ENCODE measurements at regions not wholly inside any gene's neighbourhood (a gene's known extent, or its start where the extent isn't known, plus 50 kb on each side); places are given as distances from the start of the nearest gene placed in this dataset.

- DNase-seq, result no peak
- 23% methylated on average over 7 of the region's 7 CpGs for WGBS (ENCODE audit: low lambda C conversion rate)
- H3K4me2 ChIP-seq, result no peak overlapping the region
These were observed 123.4 kb downstream of the ESM1 start for GRCh38 chr5:54862036-54862435.

More at GRCh38 chr5:54862036-54862435, 123.4 kb downstream of the ESM1 start:
- Histone ChIP-seq H3K9me2 (no peaks in the 10 kb centered on the region), H2AFZ (ENCODE audit: low read depth) (no peak overlapping the region), H3F3A (replicated peaks; ENCODE audit: insufficient read depth) (peaks cover 4% of the 10 kb centered on the region), H3K27me3 (ENCODE audit: insufficient read depth) (peaks cover 21% of the 10 kb centered on the region; the same call in 1 of the 2 replicates), H3K4me1 (ENCODE audit: control insufficient read depth in 1 of 2, insufficient read depth in 2 of 2, low read depth in 1 of 2, low read length in 1 of 2) (no peaks in the 10 kb centered on the region; a peak in 1 of 4 replicates), H3K9ac (no peak overlapping the region), H3K79me2 (ENCODE audit: insufficient read depth) (no peaks in the 10 kb centered on the region), H3K36me3 (replicated peaks in 1 of 2; ENCODE audit: control insufficient read depth in 1 of 2, insufficient read depth in 2 of 2, low read length in 1 of 2) (no peaks in the 10 kb centered on the region), H3K4me3 (ENCODE audit: low read depth in 2 of 2, low read length in 1 of 2) (no peak overlapping the region), H3K9me3 (no peaks in the 10 kb centered on the region), H4K20me1 (ENCODE audit: insufficient read depth) (no peaks in the 10 kb centered on the region), H3K27ac (ENCODE audit: low read depth in 2 of 2, low read length in 1 of 2) (no peak overlapping the region)
- TF ChIP-seq NFIC (IDR thresholded peaks at IDR 0.05; ENCODE audit: borderline replicate concordance), result no peak
- no peak for TF ChIP-seq ZBTB33 (IDR thresholded peaks at IDR 0.05; ENCODE audit: borderline replicate concordance, low read depth)
- TF ChIP-seq USF2 (IDR thresholded peaks at IDR 0.05; ENCODE audit: borderline replicate concordance, low read depth, low read length), result no peak
- no peak for TF ChIP-seq RAD21 (IDR thresholded peaks at IDR 0.05; ENCODE audit: low read length)
- TF ChIP-seq YY1 (IDR thresholded peaks at IDR 0.05; ENCODE audit: low read depth), result no peak
- TF ChIP-seq JUND (IDR thresholded peaks at IDR 0.05), result no peak
- no peak for TF ChIP-seq TEAD4 (IDR thresholded peaks at IDR 0.05; ENCODE audit: borderline replicate concordance, insufficient read depth)
- TF ChIP-seq TCF12 (IDR thresholded peaks at IDR 0.05), result no peak
- no peak for TF ChIP-seq FOXJ3 (CRISPR knock-in tag; IDR thresholded peaks at IDR 0.05)
- TF ChIP-seq PBX3 (IDR thresholded peaks at IDR 0.05), result no peak
- no peak for TF ChIP-seq GABPA (IDR thresholded peaks at IDR 0.05; ENCODE audit: low read depth)
- no peak for TF ChIP-seq MAX (IDR thresholded peaks at IDR 0.05; ENCODE audit: low read depth)
- no peak for TF ChIP-seq RXRA (IDR thresholded peaks at IDR 0.05; ENCODE audit: borderline replicate concordance, low read depth)
- no peak for TF ChIP-seq NRF1 (IDR thresholded peaks at IDR 0.05; ENCODE audit: low read depth, low read length)
- POLR2A ChIA-PET, result no interaction called here
- CTCF ChIA-PET, result interaction anchor here (1.8 to 7.6 kb wide), 2 partner anchors 17 to 345 kb away, joined by 7 to 92 read pairs; partner anchors contain the start of gene SNX18

Data from SK-N-SH (cell line).